HG02970 (cell line): ENCODE measurements at regions not wholly inside any gene's neighbourhood (a gene's known extent, or its start where the extent isn't known, plus 50 kb on each side); places are given as distances from the start of the nearest gene placed in this dataset.

Experiments
- ATAC-seq: cut with Tn5 transposase; IDR thresholded peaks from one replicate; pipeline ENCODE4 v1.9.1; 2021; ENCODE audit warnings: mild to moderate bottlenecking, moderate library complexity, moderate number of reproducible peaks; ENCODE audit not compliant: unreplicated experiment, low FRiP score

DNA sequence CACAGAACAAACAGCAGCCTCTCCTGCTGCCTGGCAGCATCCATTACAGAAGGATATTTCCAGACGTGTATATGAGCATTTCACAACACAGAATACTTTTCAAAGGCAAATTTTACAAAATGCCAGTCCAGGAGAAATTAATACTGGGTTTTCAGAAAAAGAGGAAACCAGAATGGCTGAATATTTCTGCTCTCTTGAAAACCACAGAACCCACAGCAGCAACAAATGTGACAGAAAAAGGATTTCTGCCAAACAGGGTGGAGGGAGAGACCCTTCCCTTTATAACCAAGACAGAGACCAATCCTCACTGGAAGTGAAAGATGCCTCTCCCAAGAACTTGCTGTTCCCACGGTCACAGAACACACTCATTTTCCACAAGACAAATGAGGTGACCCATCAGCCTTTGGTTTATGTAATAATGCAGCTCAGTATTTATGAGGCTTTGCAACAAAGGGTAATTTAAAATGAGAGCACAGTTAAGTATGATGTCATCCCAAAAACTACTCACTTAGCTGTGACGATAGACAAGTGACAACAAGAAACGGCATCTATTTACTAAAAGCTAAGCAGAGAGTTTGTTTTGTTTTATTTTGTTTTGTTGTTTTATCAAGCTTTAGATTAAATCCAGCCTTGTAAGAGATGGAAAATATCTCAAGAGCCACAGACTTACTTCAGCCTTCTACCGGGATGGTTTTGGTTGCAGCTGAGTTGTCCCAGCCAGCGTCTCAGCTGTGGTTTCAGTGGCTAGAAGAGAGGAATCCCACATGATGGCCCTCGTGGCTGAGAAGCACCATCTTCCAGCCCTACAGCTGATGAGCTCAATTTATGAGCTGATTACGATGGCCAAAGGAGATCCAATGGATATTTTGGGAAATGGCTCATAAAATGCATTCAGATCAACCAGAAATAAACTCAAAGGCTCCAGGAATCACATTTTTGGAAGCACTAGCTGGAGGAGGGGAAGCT lies 249.3 kb upstream of the AGAP1 start:
- ATAC-seq: no peak

DNA sequence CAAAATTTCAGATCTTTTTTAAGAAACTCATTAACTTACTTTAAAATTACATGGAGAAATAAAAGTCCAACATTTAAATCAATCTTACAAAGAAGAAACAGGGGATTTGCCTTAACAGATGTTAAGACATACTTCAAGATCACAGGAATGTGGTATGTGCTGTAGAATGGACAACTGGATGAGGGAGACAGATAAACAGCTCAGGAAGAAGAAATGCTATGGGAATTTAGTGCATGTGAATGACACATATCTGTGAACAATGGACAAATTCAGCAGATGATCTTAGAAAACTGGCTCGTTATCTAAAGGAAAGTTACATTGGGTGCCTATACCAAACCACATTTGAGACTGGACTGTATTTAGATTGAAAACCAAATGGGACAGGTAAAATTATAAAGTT lies 246.8 kb upstream of the AGAP1 start:
- no peak for ATAC-seq

DNA sequence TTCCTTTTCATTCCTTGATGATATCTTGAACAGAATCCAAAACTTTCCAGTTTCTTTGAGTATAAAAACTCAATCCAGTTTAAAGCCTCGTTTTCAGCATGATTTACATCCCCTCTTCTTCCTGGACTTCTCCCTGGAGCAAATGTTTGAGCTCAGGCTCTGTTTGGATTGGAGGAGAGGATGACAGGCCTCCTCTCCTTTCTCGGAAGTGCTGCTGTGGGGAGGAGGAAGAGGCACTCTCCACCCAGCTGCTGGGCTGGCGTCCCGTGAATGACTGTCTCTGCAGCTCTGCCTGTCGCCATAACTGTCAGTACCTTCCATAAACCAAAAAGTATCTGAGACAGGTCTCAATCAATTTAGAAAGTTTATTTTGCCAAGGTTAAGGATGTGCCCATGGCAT lies 238.2 kb upstream of the AGAP1 start:
- no peak for ATAC-seq

DNA sequence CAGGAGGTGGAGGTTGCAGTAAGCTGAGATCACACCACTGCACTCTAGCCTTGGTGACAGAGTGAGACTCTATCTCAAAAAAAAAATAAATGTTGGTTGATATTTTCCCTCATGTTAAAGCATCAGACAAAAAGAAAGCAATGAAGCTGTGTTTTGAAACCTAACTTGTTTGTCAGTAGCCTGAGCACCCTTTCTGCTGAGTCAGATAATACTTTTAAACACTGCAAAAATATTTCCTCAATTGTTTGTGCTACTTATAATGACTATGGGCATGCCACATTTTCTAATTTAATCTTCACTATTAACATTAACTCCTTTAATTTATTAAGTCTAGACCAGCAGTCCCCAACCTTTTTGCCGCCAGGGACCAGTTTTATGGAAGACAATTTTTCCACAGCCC lies 236.3 kb upstream of the AGAP1 start:
- no peak for ATAC-seq

DNA sequence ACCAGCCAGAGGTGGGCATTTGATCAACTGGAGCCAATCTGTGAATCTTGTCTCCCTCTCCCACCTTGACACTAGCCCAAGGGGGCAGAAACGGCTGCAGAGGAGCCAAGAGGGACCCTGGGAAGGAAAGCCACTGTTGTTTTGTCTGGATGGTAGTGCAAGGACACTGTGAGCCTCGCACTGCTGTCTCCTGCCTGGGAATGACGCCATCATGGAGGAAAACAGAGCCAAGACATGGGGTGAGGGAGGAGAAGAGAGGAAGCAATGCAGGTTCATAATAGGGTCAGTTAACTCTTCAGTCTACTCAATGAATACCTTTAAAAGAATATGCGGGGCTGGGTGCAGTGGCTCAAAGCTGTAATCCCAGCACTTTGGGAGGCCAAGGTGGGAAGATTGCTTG lies 231.1 kb upstream of the AGAP1 start:
- no peak for ATAC-seq

DNA sequence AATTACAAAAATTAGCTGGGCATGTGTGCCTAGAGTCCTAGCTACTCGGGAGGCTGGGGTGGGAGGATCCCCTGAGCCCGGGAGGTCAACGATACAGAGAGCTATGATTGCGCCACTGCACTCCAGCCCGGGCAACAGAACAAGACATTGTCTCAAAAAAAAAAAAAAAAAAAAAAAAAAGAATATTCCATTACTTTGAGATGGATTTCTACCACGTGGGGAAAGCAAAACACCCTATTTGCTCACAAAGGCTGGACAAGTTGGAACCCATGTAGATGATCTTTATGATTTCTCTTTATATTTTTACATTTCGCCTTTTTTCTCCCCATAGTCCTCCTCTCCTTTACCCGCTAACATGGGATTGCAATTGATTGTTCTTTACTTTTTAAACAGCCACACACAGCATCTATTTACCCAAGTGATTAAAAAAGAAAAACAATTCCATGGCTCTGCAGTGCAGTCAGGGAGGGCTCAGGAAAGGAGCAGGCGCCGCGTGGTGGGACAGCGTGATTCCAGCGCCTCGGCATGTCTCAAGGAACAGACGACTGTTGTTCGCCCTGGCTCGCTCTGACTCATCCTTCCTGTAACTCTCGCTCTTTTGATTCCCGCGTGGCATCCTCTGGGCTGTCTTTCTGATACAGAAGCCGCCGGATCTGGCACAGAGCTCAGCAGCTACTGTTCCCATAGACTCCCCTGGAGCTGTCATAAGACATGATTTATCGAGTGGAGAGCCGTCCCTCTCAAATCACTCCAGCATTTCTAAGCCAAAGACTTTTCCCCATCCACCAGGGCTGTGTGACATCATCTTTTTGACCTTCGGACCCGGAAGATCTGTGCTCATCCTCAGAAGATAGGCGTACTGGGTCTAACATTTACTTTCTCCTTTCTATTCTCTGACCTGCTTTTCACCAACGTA lies 230.4 kb upstream of the AGAP1 start:
- no peak for ATAC-seq

DNA sequence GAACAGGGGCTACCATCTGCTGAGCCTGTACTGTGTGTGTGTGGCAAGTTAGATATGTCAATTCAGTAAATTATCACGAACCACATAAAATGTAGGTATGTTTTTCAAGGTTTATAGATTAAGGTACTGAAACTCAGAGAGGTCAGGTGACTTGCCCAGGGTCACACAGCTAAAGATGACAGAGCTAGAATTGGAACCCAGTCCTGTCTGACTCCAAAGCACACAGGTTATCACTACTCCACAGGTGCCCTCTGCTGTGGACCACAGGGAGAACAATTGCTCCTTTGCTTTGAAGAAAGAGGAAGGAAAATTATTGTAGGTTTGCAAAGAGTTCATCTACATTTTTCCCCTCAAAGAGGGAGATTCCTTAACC lies 229.7 kb upstream of the AGAP1 start:
- no peak for ATAC-seq

DNA sequence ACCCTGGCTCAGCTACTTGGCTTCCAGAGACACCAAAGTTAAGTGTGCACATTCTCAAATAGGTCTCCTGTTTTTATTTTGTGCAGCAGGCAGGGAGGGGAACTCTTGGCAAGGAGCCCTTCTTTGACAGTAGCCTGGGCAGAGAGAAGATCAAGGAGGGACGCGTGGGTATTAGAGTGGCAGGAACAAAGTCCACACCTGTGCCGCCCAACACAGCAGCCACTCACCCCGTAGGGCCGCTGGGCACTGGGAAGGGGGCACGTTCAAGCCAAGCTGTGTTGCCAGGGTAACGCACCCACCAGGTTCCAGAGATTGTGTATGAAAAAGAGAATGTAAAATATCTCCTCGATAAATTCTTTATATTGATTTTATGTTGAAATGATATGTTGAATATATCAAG lies 229.3 kb upstream of the AGAP1 start:
- ATAC-seq: no peak

DNA sequence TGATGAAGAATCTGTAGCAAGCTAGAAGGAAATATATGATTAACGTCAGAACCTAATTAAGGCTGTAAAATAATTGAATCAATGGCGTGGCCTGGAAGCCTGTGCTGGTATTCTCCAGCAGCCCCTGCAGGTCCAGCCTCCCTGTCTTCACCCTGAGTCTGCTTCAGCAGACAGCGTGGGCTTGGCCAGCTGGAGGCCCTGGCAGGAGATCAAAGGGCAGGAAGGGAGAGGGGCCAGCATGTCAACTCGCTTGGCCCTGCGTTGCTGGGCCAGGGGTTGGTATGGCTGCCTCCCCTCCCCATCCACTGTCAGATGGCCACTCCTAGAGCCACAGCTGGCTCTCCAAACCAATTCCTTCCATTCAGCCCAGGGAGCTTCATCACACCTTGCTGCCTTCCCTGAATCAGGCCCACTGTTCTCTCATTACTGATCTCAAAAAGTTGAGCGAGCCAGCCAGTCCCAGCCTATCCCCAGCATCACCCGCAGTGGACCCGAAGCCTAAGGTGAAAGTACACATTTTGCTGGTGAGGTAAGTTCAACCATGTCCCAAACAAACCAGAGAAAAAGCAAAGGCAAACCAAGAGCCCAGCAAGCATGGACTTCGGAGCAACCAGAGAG lies 228.4 kb upstream of the AGAP1 start:
- ATAC-seq: no peak

DNA sequence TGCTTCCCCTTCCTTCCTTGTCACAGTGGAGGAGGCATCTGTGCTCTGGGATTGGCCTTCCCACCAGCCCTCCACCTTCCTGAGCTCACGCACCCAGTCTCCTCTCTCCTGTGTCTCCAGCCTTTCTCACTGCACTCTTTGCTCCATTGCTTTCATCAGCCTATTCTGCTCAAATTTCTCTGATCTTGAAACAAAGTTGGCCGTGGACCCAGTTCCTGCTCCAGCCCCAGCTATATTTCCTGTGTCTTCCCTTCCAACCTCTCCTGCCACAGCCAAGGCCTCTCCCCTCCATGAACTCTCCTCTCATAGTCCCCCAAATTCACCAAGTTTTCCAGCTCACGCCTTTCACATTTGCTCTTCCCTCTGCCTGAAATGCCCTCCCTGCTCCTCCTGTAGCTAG lies 226.6 kb upstream of the AGAP1 start:
- no peak for ATAC-seq

DNA sequence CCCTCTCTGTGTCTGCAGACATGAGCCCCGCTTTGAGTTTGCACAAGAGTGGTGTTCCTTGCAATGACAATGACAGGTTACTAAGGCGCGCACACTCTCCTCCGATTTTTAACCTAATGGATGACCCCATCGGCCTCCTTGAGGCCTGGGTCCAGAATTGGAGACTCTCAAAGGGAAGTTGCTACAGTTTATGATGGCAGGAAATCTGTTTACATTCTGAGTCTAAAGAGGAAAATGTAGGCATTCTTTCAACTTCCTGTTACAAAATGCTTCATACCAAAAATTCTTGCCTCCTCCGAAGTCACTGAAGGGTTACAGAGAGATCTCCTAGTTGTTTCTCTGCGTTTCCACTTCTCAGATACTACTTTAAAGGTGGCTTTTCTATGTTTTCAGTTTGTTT lies 225.3 kb upstream of the AGAP1 start:
- ATAC-seq: no peak

DNA sequence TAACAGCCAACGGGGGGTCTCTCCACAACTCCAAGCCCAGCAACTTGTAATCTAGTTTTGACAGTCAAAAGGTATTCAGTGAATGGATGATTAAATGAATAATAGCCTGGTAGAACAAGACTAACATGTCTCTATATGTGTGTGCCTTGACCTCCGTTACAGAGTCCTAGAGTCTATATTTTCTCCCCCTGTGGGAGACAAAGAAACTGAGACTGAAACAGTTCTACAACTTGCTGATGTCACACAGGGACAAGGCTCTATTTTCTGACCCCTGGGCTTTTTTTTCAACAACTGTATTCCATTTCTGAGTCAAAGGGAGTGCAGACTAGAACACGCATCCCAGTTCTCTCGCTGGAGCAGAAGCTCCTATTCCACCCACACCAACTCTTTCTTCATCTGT lies 223.6 kb upstream of the AGAP1 start:
- ATAC-seq: no peak

DNA sequence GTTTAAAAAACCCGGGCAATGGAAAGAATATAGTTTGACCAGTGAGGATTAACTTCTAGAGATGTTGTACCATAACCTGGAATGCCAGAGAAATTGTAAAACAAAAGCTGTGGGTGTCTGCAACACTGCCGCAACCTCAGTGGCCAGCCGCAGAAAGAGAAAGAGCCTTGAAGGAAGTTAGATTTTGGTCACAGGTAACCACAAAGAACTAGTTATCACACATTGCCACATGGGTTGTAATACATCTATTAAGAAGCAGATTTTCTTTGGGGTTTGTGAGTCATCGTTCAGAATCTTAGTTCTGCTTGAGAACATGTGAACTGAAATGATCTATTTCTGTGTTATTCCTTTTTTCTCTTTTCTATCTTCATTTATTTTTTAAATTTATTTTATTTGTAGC lies 222.9 kb upstream of the AGAP1 start:
- no peak for ATAC-seq

DNA sequence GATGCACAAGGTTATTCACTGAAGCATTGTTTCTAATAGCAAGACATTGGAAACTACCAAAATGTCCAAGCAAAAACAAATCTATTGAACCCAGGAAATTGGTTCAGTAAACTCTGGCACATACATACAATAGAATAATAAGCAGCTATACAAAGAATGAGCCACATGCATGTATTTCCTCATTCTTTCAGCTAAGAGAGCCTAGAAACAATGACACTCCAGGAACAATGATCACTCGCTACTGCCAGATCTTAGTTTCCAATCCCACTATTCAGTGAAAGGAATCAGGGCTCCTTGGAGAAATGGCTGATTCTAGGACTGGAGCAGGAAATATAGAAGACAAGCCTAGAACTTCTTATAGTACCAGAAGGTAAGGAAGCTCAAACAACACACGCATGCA lies 221.9 kb upstream of the AGAP1 start:
- ATAC-seq: no peak

DNA sequence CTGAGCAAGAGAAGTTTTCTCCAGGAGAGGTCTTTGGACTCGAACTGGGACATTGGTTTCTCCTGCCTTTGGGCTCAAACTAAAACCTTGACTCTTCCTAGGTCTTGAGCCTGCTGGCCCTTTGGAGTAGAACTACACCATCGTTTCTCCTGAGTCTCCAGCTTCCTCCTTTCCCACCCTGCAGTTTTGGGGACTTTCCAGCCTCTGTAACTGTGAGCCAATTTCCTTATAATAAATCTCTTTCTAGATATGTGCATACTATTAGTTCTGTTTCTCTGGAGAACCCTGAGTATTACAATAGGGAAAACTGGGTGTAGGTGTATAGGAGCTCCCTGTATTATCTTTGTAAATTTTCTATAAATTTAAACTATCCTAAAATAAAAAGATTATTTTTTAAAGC lies 219.8 kb upstream of the AGAP1 start:
- no peak for ATAC-seq

DNA sequence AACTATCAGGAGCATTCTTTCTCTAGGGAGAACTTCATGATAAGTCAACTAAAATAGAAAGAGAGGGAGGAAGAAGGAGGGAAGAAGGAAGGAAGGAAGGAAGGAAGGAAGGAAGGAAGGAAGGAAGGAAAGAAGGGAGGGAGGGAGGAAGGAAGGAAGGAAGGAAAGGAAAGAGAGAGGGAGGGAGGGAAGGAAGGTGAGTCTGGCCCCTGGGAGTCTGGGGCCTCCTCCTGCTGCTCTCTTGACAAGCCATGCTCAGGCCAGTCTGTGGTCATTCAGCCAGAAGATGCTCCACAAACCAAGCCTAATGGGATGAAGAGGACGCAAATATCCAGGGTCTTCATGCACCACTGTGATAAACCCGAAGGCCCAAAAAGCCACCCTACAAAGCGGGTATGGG lies 216.4 kb upstream of the AGAP1 start:
- ATAC-seq: no peak

DNA sequence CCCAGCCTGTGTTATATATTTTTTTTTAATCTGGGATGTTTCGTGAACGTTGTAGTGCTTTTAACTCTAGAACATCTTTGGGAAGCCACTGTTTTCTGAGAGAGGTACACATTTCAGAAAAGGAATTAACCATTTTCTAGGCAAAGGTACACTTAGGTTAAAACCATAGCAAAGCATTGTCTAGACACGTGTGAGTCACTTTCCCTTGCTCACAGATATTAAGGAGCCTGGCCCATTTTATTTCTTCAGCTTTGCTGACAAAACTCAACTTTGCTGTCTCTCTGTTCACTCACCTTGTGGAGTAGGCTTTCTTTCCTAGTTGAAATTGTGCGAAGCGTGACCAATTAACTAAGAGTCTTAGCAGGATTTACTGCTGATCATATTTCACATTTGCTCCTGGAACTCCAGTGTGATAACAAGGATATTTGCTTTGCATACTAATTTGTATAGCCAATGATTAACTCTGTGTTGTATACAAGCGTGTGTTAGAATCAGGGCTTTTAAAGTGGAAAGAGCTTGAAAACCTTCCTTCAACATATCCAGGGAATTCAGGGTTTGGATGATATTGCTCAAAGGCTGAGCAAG lies 215.0 kb upstream of the AGAP1 start:
- no peak for ATAC-seq

DNA sequence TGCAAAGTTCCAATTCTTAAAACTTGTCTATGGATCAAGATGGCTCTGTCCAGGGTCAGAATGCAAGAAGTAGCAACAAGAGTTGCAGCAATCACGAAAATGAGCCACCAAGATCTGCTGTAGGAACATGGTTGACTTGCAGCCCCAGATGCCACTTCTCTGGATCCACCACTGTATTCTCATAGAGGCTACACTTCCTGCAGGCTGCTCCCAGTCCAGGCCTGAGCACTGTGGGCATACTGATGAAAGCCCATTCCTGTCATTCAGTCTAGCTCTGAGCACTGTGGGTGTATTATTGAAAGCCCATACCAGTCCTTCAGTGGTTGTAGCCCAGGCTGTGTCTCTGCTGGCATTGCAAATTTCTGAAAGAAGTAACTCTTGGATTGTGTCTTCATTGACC lies 213.9 kb upstream of the AGAP1 start:
- no peak for ATAC-seq

DNA sequence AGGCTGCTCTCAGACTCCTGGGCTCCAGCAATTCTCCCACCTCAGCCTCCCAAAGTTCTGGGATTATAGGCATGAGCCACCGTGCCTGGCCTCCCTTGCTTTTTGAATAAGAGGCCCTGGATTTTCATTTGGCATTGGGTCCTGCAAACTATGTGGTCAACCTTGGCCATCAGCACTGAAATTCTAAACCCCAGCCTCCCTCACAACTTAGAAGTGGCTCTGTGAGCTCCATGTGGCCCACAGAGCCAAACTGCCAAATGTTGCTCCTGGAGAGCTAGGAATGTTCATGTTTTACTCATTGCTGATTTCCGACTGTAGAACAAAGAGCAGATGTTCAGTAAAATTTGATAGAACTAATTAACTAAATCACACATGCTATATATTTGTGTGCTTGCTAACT lies 210.6 kb upstream of the AGAP1 start:
- no peak for ATAC-seq

DNA sequence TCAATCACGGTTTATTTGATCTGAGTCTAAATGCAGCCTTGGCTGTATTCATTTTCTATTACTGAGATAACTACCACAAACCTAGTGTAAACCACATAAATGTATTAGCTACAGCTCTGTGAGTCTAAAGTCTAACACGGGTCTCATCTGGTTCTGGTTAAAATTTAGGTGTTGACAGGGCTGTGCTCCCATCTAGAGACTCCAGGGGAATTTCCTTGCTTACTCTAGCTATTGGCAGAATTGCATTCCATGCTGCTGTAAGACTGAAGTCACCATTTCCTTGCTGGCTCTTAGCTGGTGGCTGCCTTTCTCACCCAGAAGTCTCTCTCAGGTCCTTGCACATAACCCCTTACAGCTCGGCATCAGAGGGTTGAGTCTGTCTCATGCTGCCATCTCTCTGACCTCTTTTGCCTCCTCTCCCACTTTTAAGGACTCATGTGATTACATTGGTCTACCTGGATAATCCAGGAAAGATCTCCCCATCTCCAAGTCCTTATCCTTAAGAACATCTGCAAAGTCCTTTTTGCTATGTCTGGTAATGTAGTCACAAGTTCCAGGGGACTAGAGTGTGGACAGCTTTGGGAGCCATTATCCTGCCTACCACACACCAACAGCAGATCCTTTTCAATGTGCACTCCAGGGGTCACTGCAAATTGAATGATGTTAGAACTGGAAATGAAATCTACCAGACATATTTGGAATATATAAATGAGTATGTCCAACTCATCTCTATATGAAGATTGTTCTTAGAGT lies 207.0 kb upstream of the AGAP1 start:
- no peak for ATAC-seq
